CD4-positive, alpha-beta memory T cell (primary cell): ENCODE measurements at regions not wholly inside any gene's neighbourhood (a gene's known extent, or its start where the extent isn't known, plus 50 kb on each side); places are given as distances from the start of the nearest gene placed in this dataset.
"Not testable (repeated sequence)": the region's sequence is repeated elsewhere in the genome, so short reads cannot be mapped to it uniquely, and the experiment has no call there.

Experiments used
- CTCF ChIA-PET: fragments of 350-600 bp; sonication (Branson Sonifier 250); formaldehyde crosslinking; loops from one replicate; lab custom pipeline; 2021; ENCODE audit warnings: inconsistent platforms; ENCODE audit not compliant: partially characterized antibody; lab: Charles Lee
- POLR2A ChIA-PET: fragments of 350-600 bp; sonication (Branson Sonifier 250); formaldehyde crosslinking; loops from one replicate; lab custom pipeline; 2021; ENCODE audit not compliant: partially characterized antibody; lab: Charles Lee
- DNase-seq, 5 donors: peaks; one replicate each; pipeline versions ENCODE4 v3.0.0 to v3.0.0-alpha.2; 2020 to 2022; ENCODE audit warnings: mixed read lengths in 1 of 5
- H3K27ac ChIP-seq: one replicate; pipeline ENCODE4 v1.7.0; 2013; ENCODE audit warnings: low read depth, low read length
- H3K27me3 ChIP-seq: 2 replicates; pipeline ENCODE4 v1.7.0; 2013; ENCODE audit warnings: mild to moderate bottlenecking, low read length, moderate library complexity; ENCODE audit not compliant: insufficient read depth
- H3K36me3 ChIP-seq: 2 replicates; pipeline ENCODE4 v1.7.0; 2013; ENCODE audit warnings: mild to moderate bottlenecking, low read length, moderate library complexity; ENCODE audit not compliant: insufficient read depth
- H3K4me1 ChIP-seq: 2 replicates; pipeline ENCODE4 v1.7.0; 2013; ENCODE audit warnings: mild to moderate bottlenecking, low read length, moderate library complexity; ENCODE audit not compliant: insufficient read depth
- H3K4me3 ChIP-seq, 2 donors: one replicate each; pipeline ENCODE4 v1.7.0; 2013; ENCODE audit warnings: low read length in 2 of 2, mild to moderate bottlenecking in 1 of 2
- H3K9me3 ChIP-seq, 2 donors: one replicate each; pipeline ENCODE4 v1.7.0; 2013; ENCODE audit warnings: low read length in 2 of 2, control low read depth in 1 of 2; ENCODE audit not compliant: control insufficient read depth in 1 of 2
- H3K27ac Mint-ChIP-seq, 7 donors: one replicate each; pipeline ENCODE4 v1.8.0; 2020 to 2021; ENCODE audit warnings: mixed read lengths in 7 of 7, mild to moderate bottlenecking in 6 of 7, inconsistent platforms in 3 of 7, moderate library complexity in 3 of 7
- H3K27me3 Mint-ChIP-seq, 2 donors: one replicate each; pipeline ENCODE4 v1.8.0; 2020 to 2021; ENCODE audit warnings: mixed read lengths in 2 of 2
- H3K36me3 Mint-ChIP-seq, 2 donors: one replicate each; pipeline ENCODE4 v1.8.0; 2020 to 2021; ENCODE audit warnings: mixed read lengths in 2 of 2, inconsistent platforms in 1 of 2, mild to moderate bottlenecking in 1 of 2
- H3K4me1 Mint-ChIP-seq, 4 donors: one replicate each; pipeline ENCODE4 v1.8.0; 2020 to 2021; ENCODE audit warnings: mixed read lengths in 4 of 4, mild to moderate bottlenecking in 1 of 4
- H3K4me3 Mint-ChIP-seq, 8 donors: one replicate each; pipeline ENCODE4 v1.8.0; 2020 to 2021; ENCODE audit warnings: mixed read lengths in 8 of 8, mild to moderate bottlenecking in 7 of 8, moderate library complexity in 6 of 8, inconsistent platforms in 3 of 8
- H3K9me3 Mint-ChIP-seq, 8 donors: one replicate each; pipeline ENCODE4 v1.8.0; 2020 to 2021; ENCODE audit warnings: mixed read lengths in 8 of 8, mild to moderate bottlenecking in 5 of 8, inconsistent platforms in 3 of 8, moderate library complexity in 1 of 8
- intact Hi-C: fragments of 100-400 bp; cut with micrococcal nuclease; formaldehyde crosslinking; loops from one replicate; pipeline ENCODE4 v1.15.1; 2023

DNA sequence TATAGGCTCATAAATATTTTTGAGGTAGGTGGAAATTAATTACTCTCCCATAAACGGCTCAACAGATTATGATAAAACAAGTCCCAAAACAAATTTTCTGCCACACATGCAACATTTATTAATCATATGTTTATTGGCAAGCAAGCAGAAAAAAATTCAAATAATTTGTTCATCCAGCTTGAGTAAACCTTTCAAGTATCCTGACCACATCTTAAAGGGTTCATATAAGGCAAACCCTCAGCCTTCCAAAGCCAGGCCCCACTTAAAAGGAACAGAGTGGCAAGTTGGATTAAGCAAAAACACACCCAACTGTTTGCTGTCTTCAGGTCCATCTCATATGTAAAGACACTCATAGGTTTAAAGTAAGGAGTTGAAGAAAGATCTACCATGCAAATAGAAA, 1042.3 kb downstream of the DIPK2A start:
- CTCF ChIA-PET, result no interaction called here
- Mint-ChIP-seq H3K9me3 (peaks cover 0 to 6% (median 4%) of the 10 kb centered on the region in 8 donors), H3K27me3 (no peaks in the 10 kb centered on the region), H3K36me3 (no peaks in the 10 kb centered on the region), H3K4me1 (no peaks in the 10 kb centered on the region), H3K4me3 (no peak overlapping the region), H3K27ac (no peak overlapping the region)
- DNase-seq, result no peak
- H3K4me3 ChIP-seq, result no peak overlapping the region
- intact Hi-C loops, result no loop called here
- no peaks in the 10 kb centered on the region for H3K4me1 ChIP-seq
- no peaks in the 10 kb centered on the region for H3K9me3 ChIP-seq
- H3K36me3 ChIP-seq, result no peaks in the 10 kb centered on the region
- H3K27ac ChIP-seq, result no peak overlapping the region
- POLR2A ChIA-PET, result no interaction called here
- no peaks in the 10 kb centered on the region for H3K27me3 ChIP-seq

DNA sequence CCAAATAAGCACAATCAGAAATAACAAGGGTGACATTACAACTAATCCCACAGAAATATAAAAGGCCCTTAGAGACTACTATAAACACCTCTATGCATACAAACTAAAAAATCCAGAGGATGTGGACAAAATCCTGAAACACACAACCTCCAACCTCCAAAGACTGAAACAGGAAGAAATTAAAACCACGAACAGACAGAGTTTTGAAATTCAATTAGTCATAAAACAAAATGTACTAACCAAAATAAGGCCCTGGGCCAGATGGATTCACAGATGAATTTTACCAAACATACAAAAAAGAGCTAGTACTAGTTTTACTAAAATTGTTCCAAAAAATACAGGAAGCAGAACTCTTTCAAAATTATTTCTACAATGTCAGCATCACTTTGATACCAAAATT, 1043.6 kb downstream of the DIPK2A start:
- Histone ChIP-seq H3K9me3 (no peaks in the 10 kb centered on the region), H3K27me3 (no peaks in the 10 kb centered on the region), H3K4me1 (no peaks in the 10 kb centered on the region), H3K36me3 (no peaks in the 10 kb centered on the region), H3K4me3 (no peak overlapping the region), H3K27ac (no peak overlapping the region)
- CTCF ChIA-PET, result interaction anchor here (0.7 kb wide), 1 partner anchor 1553 kb away, joined by 3 read pairs; no protein-coding TSS in a partner anchor
- POLR2A ChIA-PET, result no interaction called here
- Mint-ChIP-seq H3K36me3 (no peaks in the 10 kb centered on the region), H3K4me3 (no peak overlapping the region), H3K27ac (no peak overlapping the region), H3K9me3 (peaks cover 0 to 6% (median 3%) of the 10 kb centered on the region in 8 donors), H3K4me1 (no peaks in the 10 kb centered on the region), H3K27me3 (no peaks in the 10 kb centered on the region)
- no peak for DNase-seq
- intact Hi-C loops, result no loop called here

DNA sequence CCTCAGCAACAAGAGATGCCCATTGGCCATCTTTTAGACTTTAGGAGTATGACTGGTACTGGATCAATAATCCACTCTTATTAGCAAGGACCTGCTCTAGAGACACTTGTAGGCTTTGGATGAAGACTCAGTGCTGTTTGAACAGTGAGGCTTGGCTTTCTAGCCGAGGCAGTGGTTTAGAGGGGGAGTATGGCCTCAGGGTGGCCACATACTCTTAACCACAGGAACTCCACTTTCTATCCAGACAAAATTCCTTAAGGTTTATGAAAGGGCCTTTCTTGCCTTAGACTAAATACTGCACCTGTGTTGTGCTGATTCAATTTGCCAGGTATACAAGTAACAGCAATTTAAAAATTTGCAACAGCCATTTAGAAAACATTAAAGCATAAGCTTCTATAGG, 1046.3 kb downstream of the DIPK2A start:
- DNase-seq, result no peak
- Mint-ChIP-seq H3K4me1 (no peaks in the 10 kb centered on the region), H3K36me3 (no peaks in the 10 kb centered on the region), H3K9me3 (peaks cover 0 to 5% (median 3%) of the 10 kb centered on the region in 8 donors), H3K27ac (no peak overlapping the region), H3K27me3 (no peaks in the 10 kb centered on the region), H3K4me3 (no peak overlapping the region)
- Histone ChIP-seq H3K27me3 (no peaks in the 10 kb centered on the region), H3K4me1 (no peaks in the 10 kb centered on the region), H3K27ac (no peak overlapping the region), H3K9me3 (no peaks in the 10 kb centered on the region), H3K36me3 (no peaks in the 10 kb centered on the region), H3K4me3 (no peak overlapping the region)
- ChIA-PET POLR2A (no interaction called here), CTCF (no interaction called here)
- intact Hi-C loops, result no loop called here

DNA sequence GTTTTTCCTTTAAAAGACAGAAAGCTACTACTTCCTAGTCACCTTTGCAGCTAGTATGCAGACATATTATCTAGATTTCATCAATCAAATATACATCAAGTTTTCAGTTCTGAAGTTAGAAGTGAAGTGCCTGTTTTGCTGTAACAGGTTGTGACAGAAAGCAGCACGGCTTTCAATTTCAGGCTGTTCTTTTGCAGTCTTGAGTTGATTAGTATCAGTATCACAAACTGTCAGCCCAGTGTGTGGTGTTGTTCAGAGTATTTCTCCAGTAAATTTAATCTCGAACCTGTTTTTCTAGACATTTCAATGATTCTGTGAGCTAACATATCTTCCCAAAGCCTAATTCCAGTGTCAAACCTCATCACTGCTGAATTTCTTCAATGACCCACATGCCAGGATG, 1050.8 kb downstream of the DIPK2A start:
- H3K4me3 ChIP-seq, result no peak overlapping the region
- no peak overlapping the region for H3K27ac ChIP-seq
- Mint-ChIP-seq H3K4me1 (no peaks in the 10 kb centered on the region), H3K36me3 (no peaks in the 10 kb centered on the region), H3K4me3 (no peak overlapping the region), H3K9me3 (peaks cover 0 to 6% (median under 1%) of the 10 kb centered on the region in 8 donors), H3K27me3 (no peaks in the 10 kb centered on the region), H3K27ac (no peak overlapping the region)
- intact Hi-C loops, result no loop called here
- no peaks in the 10 kb centered on the region for H3K36me3 ChIP-seq
- POLR2A ChIA-PET, result no interaction called here
- H3K27me3 ChIP-seq, result no peaks in the 10 kb centered on the region
- no peaks in the 10 kb centered on the region for H3K9me3 ChIP-seq
- CTCF ChIA-PET, result no interaction called here
- no peak for DNase-seq
- H3K4me1 ChIP-seq, result no peaks in the 10 kb centered on the region

DNA sequence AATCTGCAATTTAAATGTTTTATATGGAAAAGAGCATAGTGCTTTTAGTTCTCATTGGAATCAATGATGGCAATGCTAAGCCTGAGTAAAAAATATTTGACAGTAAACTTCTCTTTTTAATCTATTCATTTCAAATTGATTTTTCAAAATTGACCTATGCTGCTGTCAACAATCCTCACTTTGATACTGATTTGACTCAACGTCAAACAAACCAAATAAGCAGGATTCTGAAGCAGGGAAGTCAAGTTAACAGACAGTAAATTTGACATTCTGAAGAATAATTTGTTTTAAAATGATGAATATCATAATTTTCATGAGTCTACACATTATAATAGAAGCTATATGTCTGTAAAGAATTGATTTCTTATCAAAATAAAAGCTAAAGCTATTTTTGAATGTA, 1053.1 kb downstream of the DIPK2A start:
- Histone ChIP-seq H3K27me3 (no peaks in the 10 kb centered on the region), H3K4me3 (no peak overlapping the region), H3K4me1 (no peaks in the 10 kb centered on the region), H3K27ac (no peak overlapping the region), H3K9me3 (no peaks in the 10 kb centered on the region), H3K36me3 (no peaks in the 10 kb centered on the region)
- no peak overlapping the region for H3K4me3 Mint-ChIP-seq
- ChIA-PET CTCF (interaction anchor here (1.0 kb wide), 1 partner anchor 8 kb away, joined by 4 read pairs; no protein-coding TSS in a partner anchor), POLR2A (no interaction called here)
- no peaks in the 10 kb centered on the region for H3K36me3 Mint-ChIP-seq
- no peak for DNase-seq
- intact Hi-C loops, result no loop called here
- H3K27ac Mint-ChIP-seq, result no peak overlapping the region
- no peaks in the 10 kb centered on the region for H3K4me1 Mint-ChIP-seq
- H3K27me3 Mint-ChIP-seq, result no peaks in the 10 kb centered on the region
- peaks cover 0 to 19% (median 3%) of the 10 kb centered on the region in 8 donors for H3K9me3 Mint-ChIP-seq

DNA sequence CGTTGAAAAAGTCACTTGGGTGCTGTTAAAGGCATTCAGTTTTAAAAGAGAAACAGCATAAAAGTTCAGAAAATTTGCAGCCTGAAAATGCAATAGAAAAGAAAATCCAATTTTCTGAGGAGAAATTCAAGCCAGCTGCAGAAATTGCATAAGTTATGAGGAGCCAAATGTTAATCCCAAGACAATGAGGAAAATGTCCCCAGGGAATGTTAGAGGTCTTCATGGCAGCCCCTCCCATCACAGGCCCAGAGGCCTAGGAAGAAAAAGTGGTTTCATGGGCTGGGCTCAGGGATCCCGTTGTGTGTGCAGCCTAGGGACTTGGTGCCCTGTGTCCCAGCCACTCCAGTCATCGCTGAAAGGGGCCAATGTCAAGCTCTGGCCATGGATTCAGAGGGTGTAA, 1055.6 kb downstream of the DIPK2A start:
- CTCF ChIA-PET, POLR2A ChIA-PET, H3K9me3 ChIP-seq, H3K27ac ChIP-seq, H3K4me1 Mint-ChIP-seq, H3K4me1 ChIP-seq, H3K27me3 ChIP-seq, H3K4me3 Mint-ChIP-seq, H3K27ac Mint-ChIP-seq, H3K4me3 ChIP-seq, DNase-seq, intact Hi-C loops, H3K36me3 ChIP-seq, H3K27me3 Mint-ChIP-seq, H3K36me3 Mint-ChIP-seq: not testable (repeated sequence)
- peaks cover 0 to 19% (median 5%) of the 10 kb centered on the region in 8 donors for H3K9me3 Mint-ChIP-seq

DNA sequence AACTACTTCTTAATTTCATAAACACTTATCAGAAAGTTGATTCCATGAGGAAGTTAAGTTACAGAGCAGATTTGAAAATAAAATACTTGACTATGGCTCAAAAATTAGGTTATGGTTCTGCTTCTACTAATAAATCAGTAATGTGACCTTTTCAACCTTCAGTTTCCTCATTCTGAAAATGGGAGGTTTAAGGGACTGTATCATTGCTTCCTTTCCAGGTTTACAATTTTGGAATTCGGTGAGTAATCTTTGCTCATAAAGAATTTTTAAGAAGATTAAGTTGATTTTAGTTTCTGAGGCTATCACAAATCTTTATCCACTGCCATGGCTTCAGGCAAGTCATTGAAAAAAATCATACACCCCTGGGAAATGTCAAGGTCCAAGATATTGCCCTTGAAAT, 1061.2 kb downstream of the DIPK2A start:
- no peak overlapping the region for H3K27ac Mint-ChIP-seq
- DNase-seq, result no peak
- POLR2A ChIA-PET, result no interaction called here
- H3K9me3 ChIP-seq, result no peaks in the 10 kb centered on the region
- no peaks in the 10 kb centered on the region for H3K27me3 Mint-ChIP-seq
- no peak overlapping the region for H3K4me3 Mint-ChIP-seq
- CTCF ChIA-PET, result no interaction called here
- intact Hi-C loops, result no loop called here
- H3K4me1 Mint-ChIP-seq, result no peaks in the 10 kb centered on the region
- H3K4me1 ChIP-seq, result no peaks in the 10 kb centered on the region
- H3K27me3 ChIP-seq, result no peaks in the 10 kb centered on the region
- peaks cover 0 to 15% (median 2%) of the 10 kb centered on the region in 8 donors for H3K9me3 Mint-ChIP-seq
- H3K27ac ChIP-seq, result no peak overlapping the region
- H3K36me3 Mint-ChIP-seq, result no peaks in the 10 kb centered on the region
- H3K36me3 ChIP-seq, result no peaks in the 10 kb centered on the region
- H3K4me3 ChIP-seq, result no peak overlapping the region

DNA sequence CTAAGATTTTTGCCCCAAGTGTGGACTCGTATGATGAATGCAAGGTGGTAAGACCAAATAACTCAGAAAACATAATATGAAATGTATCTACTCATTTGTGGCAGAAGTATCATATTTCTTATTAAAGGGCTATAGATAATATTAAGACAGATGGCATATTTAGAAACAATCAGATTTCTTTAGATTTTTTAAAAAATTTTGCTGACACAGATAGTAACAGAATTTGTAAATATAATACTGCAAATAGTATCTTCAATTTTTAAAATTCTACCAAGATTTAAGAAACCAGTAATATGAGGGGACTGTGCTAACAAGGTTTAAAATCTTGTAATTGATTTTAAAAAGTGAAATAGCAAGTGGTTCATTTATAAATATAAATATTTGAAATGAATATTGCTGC, 1064.1 kb downstream of the DIPK2A start:
- POLR2A ChIA-PET, result no interaction called here
- intact Hi-C loops, result no loop called here
- no peaks in the 10 kb centered on the region for H3K36me3 ChIP-seq

More for the DNA sequence above, 1064.1 kb downstream of the DIPK2A start:
- H3K4me1 ChIP-seq, result no peaks in the 10 kb centered on the region
- Mint-ChIP-seq H3K27ac (no peak overlapping the region), H3K4me3 (no peak overlapping the region), H3K9me3 (peaks cover 0 to 3% (median 0%) of the 10 kb centered on the region in 8 donors), H3K27me3 (no peaks in the 10 kb centered on the region), H3K4me1 (no peaks in the 10 kb centered on the region), H3K36me3 (no peaks in the 10 kb centered on the region)
- CTCF ChIA-PET, result no interaction called here
- no peak for DNase-seq
- no peaks in the 10 kb centered on the region for H3K9me3 ChIP-seq
- H3K27ac ChIP-seq, result no peak overlapping the region
- no peak overlapping the region for H3K4me3 ChIP-seq
- H3K27me3 ChIP-seq, result no peaks in the 10 kb centered on the region
